ENCODE measurements at regions not wholly inside any gene's neighbourhood (a gene's known extent, or its start where the extent isn't known, plus 50 kb on each side); places are given as distances from the start of the nearest gene placed in this dataset.

GRCh38 chr11:112357488-112357887 is 96.8 kb upstream of the PLET1 start:
- Histone ChIP-seq H2BK20ac (ENCODE audit: low read length) (no peak overlapping the region), H4K20me1 (replicated peaks in 1 of 2; ENCODE audit: control insufficient read depth in 1 of 2, insufficient read depth in 2 of 2, low read length in 2 of 2) (no peaks in the 10 kb centered on the region), H3K79me1 (ENCODE audit: low read depth, low read length) (no peaks in the 10 kb centered on the region), H3K9ac (replicated peaks in 1 of 4; ENCODE audit: extremely low read depth in 1 of 4, low read depth in 3 of 4, low read length in 3 of 4) (no peak overlapping the region), H3K79me2 (ENCODE audit: control insufficient read depth in 1 of 2, insufficient read depth in 2 of 2, low read length in 2 of 2) (no peaks in the 10 kb centered on the region), H3K4me3 (ENCODE audit: extremely low read depth in 1 of 4, insufficient read depth in 2 of 4, low read depth in 3 of 4, low read length in 4 of 4) (no peak overlapping the region), H3K9me3 (ENCODE audit: insufficient read depth in 2 of 2, low read depth in 1 of 2, low read length in 1 of 2) (no peaks in the 10 kb centered on the region), H4K5ac (ENCODE audit: insufficient read length, low read depth, low read length) (no peak overlapping the region), H3K36me3 (ENCODE audit: control insufficient read depth in 2 of 4, insufficient read depth in 4 of 4, low read length in 3 of 4) (no peaks in the 10 kb centered on the region; a peak in 1 of 8 replicates), H2BK12ac (ENCODE audit: low read depth, low read length) (no peak overlapping the region), H3K18ac (ENCODE audit: extremely low read depth, low read length) (no peak overlapping the region), H2AFZ (ENCODE audit: low read length) (no peak overlapping the region), H3K4me2 (ENCODE audit: insufficient read depth in 1 of 2, low read depth in 2 of 2, low read length in 2 of 2) (no peak overlapping the region), H3K23ac (ENCODE audit: insufficient read length) (no peak overlapping the region), H4K91ac (replicated peaks; ENCODE audit: insufficient read length, low read length) (no peak overlapping the region), H2AK5ac (ENCODE audit: low read depth, low read length) (no peak overlapping the region), H3K4ac (replicated peaks; ENCODE audit: insufficient read length, low read depth, low read length) (no peak overlapping the region), H3K4me1 (replicated peaks in 1 of 4; ENCODE audit: control insufficient read depth in 3 of 4, insufficient read depth in 4 of 4, low read length in 3 of 4) (peaks cover under 1 to 5% (median 2%) of the 10 kb centered on the region in 4 experiments; a peak in 4 of 7 replicates), H2BK5ac (ENCODE audit: low read depth, low read length) (no peak overlapping the region), H3K27me3 (replicated peaks in 1 of 4; ENCODE audit: control insufficient read depth in 3 of 4, extremely low read depth in 1 of 4, insufficient read depth in 3 of 4, low read length in 3 of 4) (no peaks in the 10 kb centered on the region; a peak in 1 of 7 replicates), H4K8ac (ENCODE audit: extremely low read depth, insufficient read depth, low read length) (no peak overlapping the region), H2BK120ac (replicated peaks; ENCODE audit: low read depth, low read length) (no peak overlapping the region), H3K23me2 (ENCODE audit: low read depth, low read length) (no peaks in the 10 kb centered on the region), H2BK15ac (ENCODE audit: low read length) (no peak overlapping the region), H3K56ac (replicated peaks; ENCODE audit: insufficient read length, low read depth, low read length) (no peak overlapping the region), H3K14ac (ENCODE audit: insufficient read length) (no peak overlapping the region), H3K27ac (ENCODE audit: low read depth, low read length) (no peak overlapping the region)
- ChIA-PET CTCF (ENCODE audit: partially characterized antibody) (interaction anchor here (0.7 to 1.4 kb wide), 4 partner anchors 11 to 171 kb away, joined by 3 to 4 read pairs (median 3); no protein-coding TSS in a partner anchor), POLR2A (ENCODE audit: partially characterized antibody) (no interaction called here)
- DNase-seq (ENCODE audit: low read depth in 1 of 2, low spot score in 2 of 2) (no peak), FAIRE-seq (no peak)
- WGBS, 2 experiments (ENCODE audit: extremely low coverage in 1 of 2, insufficient coverage in 1 of 2, insufficient read length in 1 of 2, insufficient replicate concordance in 2 of 2, low coverage in 1 of 2, low lambda C conversion rate in 2 of 2, missing lambda C conversion rate in 1 of 2), result 94% methylated on average over 2 of the region's 2 CpGs; no CpG with 5 or more reads in 1 of the 2 experiments
- TF ChIP-seq SIX5 (IDR thresholded peaks at IDR 0.05; ENCODE audit: low read depth, low read length), result no peak
- TF ChIP-seq TEAD4 (IDR thresholded peaks at IDR 0.05; ENCODE audit: low read depth, low read length), result no peak
- TF ChIP-seq CHD2 (IDR thresholded peaks at IDR 0.05; ENCODE audit: low read length), result no peak
- no peak for TF ChIP-seq JUND (IDR thresholded peaks at IDR 0.05; ENCODE audit: low read length)
- TF ChIP-seq HDAC2 (IDR thresholded peaks at IDR 0.05; ENCODE audit: borderline replicate concordance in 1 of 2, low read depth in 2 of 2, low read length in 2 of 2), result no peak
- TF ChIP-seq ASH2L (IDR thresholded peaks at IDR 0.05; ENCODE audit: low read length), result no peak
- no peak for TF ChIP-seq SIRT6 (IDR thresholded peaks at IDR 0.05; ENCODE audit: low read length)
- TF ChIP-seq NRF1 (IDR thresholded peaks at IDR 0.05; ENCODE audit: low read depth, low read length), result no peak
- TF ChIP-seq TAF1 (IDR thresholded peaks at IDR 0.05; ENCODE audit: low read depth, low read length), result no peak
- TF ChIP-seq PHF8 (conservative IDR thresholded peaks at IDR 0.05; ENCODE audit: low read depth, low read length), result no peak
- no peak for TF ChIP-seq FOSL1 (IDR thresholded peaks at IDR 0.05; ENCODE audit: insufficient read depth, low read depth, low read length)
- TF ChIP-seq BRCA1 (IDR thresholded peaks at IDR 0.05; ENCODE audit: low read depth, low read length), result no peak
- TF ChIP-seq CTBP2 (IDR thresholded peaks at IDR 0.05; ENCODE audit: borderline replicate concordance, insufficient read depth, insufficient read length, low read length), result no peak
- TF ChIP-seq, protein P1, sequence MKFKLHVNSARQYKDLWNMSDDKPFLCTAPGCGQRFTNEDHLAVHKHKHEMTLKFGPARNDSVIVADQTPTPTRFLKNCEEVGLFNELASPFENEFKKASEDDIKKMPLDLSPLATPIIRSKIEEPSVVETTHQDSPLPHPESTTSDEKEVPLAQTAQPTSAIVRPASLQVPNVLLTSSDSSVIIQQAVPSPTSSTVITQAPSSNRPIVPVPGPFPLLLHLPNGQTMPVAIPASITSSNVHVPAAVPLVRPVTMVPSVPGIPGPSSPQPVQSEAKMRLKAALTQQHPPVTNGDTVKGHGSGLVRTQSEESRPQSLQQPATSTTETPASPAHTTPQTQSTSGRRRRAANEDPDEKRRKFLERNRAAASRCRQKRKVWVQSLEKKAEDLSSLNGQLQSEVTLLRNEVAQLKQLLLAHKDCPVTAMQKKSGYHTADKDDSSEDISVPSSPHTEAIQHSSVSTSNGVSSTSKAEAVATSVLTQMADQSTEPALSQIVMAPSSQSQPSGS (IDR thresholded peaks at IDR 0.05; ENCODE audit: low read length), result no peak

All from H1 (cell line).